Activated T-helper 1 cell treated with anti-CD3 and anti-CD28 coated beads, Interleukin-12 subunit alpha, Interleukin-12 subunit beta, Interleukin-2, Interleukin-4 antibody, amounts not matched to agents 30 ng/mL and 10 ng/mL and 1 ng/mL, durations not matched to agents 14 hours and 24 hours and 36 hours (primary cell): ENCODE measurements at regions not wholly inside any gene's neighbourhood (a gene's known extent, or its start where the extent isn't known, plus 50 kb on each side); places are given as distances from the start of the nearest gene placed in this dataset.

Source experiments
- DNase-seq: peaks from one replicate; pipeline ENCODE4 v3.0.0; 2021; ENCODE audit warnings: low spot score
- H3K27ac Mint-ChIP-seq: one replicate; pipeline ENCODE4 v1.8.0; 2021; ENCODE audit warnings: mild to moderate bottlenecking, mixed read lengths
- H3K27me3 Mint-ChIP-seq: one replicate; pipeline ENCODE4 v1.8.0; 2022; ENCODE audit warnings: mild to moderate bottlenecking, moderate library complexity, mixed read lengths; ENCODE audit not compliant: insufficient read depth
- H3K36me3 Mint-ChIP-seq: one replicate; pipeline ENCODE4 v1.8.0; 2021; ENCODE audit warnings: low read depth, mixed read lengths
- H3K4me1 Mint-ChIP-seq: one replicate; pipeline ENCODE4 v1.8.0; 2021; ENCODE audit warnings: low read depth, mixed read lengths
- H3K4me3 Mint-ChIP-seq: one replicate; pipeline ENCODE4 v1.8.0; 2021; ENCODE audit warnings: mild to moderate bottlenecking, moderate library complexity, mixed read lengths
- H3K9me3 Mint-ChIP-seq: one replicate; pipeline ENCODE4 v1.8.0; 2021; ENCODE audit warnings: mixed read lengths
- intact Hi-C: fragments of 100-400 bp; cut with micrococcal nuclease; formaldehyde crosslinking; loops from one replicate; pipeline ENCODE4 v1.15.1; 2024

DNA sequence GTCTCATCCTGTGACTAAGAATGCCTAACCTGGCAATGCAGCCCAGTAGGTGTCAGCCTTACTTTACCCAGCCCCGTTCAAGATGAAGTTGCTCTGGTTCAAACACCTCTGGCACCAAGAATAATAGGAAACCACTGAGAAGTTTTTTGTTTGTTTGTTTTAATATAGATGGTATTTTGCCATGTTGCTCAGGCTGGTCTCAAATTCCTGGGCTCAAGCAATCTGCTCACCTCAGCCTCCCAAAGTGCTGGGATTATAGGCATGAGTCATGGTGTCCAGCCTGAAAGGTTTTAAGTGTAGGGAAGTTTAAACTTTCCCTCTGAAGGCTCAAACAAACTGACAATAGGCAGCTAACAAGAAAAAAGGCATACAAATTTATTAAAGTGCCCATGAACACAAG, 51.2 kb upstream of the ABCC4 start:
- intact Hi-C loops, result no loop called here
- Mint-ChIP-seq H3K27me3 (peaks cover 6% of the 10 kb centered on the region), H3K27ac (no peak overlapping the region), H3K4me3 (no peak overlapping the region), H3K4me1 (no peaks in the 10 kb centered on the region), H3K9me3 (no peaks in the 10 kb centered on the region), H3K36me3 (no peaks in the 10 kb centered on the region)
- DNase-seq, result no peak

DNA sequence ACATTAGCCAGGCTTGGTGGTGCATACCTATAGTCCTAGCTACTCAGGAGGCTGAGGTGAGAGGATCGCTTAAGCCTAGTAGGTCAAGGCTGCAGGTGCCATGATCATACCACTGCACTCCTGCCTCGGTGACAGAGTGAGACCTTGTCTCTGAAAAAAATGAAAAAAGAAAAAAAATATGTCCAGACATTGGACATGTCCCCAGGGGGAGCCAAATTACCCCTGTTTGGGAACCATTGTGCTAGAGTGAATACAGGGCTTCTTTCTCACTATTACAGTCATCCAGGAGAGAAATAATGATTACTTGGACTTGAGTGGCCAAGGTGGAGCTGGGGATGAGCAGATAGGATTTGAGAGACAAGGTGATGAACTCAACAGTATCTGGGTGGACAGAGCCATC, 52.9 kb upstream of the ABCC4 start:
- Mint-ChIP-seq H3K27me3 (peaks cover 6% of the 10 kb centered on the region), H3K9me3 (no peaks in the 10 kb centered on the region), H3K4me3 (no peak overlapping the region), H3K27ac (no peak overlapping the region), H3K36me3 (no peaks in the 10 kb centered on the region), H3K4me1 (no peaks in the 10 kb centered on the region)
- intact Hi-C loops, result no loop called here
- DNase-seq, result no peak

DNA sequence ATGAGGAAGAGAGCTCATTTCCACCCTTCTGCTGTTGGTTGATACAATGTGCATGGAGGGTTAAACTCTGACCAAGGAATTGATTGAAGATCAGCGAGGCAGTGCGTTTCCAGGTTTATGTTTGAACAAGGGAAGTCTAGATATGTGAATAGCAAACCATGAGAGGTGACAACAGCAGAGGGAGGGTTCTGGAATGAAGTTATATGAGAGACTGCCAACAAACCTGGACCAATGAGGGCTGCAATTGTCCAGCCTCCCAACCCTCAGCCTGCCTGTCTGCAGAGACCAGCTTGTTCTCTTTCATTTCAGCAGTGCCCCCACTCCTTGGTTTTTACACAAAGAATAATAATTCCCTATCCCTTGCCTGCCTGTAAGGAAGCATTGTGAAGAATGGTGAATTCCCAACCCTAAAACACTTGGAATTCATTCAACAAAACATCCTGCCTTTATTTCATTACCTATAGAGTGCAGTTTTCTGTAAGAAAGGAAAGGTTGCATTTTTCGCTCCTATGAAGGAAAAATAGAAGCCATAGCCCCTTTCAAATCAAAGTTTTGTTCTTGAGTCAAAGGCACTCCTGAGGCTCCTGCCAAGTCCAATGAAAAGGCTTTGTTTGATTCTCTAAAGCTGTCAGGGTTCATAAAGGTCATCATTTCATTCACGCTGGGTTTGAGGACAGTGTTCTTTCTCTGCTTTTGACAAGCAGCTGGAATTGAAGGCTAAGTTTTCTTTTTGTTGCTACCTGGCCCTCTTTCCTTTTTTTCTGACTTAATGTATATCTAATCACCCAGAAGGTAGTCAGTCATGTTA, 53.6 kb upstream of the ABCC4 start:
- DNase-seq, result no peak
- no peak overlapping the region for H3K27ac Mint-ChIP-seq
- no peaks in the 10 kb centered on the region for H3K9me3 Mint-ChIP-seq
- H3K27me3 Mint-ChIP-seq, result peaks cover 6% of the 10 kb centered on the region
- H3K36me3 Mint-ChIP-seq, result no peaks in the 10 kb centered on the region
- no peak overlapping the region for H3K4me3 Mint-ChIP-seq
- intact Hi-C loops, result no loop called here
- H3K4me1 Mint-ChIP-seq, result no peaks in the 10 kb centered on the region

DNA sequence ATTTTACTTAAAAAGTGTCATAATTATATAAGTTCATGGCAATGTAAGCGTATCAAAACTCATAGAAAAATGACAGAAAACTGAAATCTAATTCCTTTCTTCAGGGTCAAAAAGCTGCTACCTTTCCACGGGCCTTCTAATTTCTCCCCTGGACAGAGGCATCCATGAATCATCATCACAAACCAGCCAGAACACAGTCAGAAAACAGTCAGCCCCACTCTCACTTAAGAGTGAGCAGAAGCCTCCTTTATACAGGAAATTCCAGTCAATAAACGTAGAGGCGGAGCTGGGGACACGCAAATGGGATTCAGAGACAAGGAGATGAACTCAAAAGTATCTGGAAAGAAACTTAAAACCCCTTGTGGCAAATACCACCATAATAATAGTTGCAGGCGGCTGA, 54.2 kb upstream of the ABCC4 start:
- DNase-seq, result no peak
- Mint-ChIP-seq H3K27ac (no peak overlapping the region), H3K27me3 (peaks cover 6% of the 10 kb centered on the region), H3K4me3 (no peak overlapping the region), H3K4me1 (no peaks in the 10 kb centered on the region), H3K36me3 (no peaks in the 10 kb centered on the region), H3K9me3 (no peaks in the 10 kb centered on the region)
- intact Hi-C loops, result no loop called here

DNA sequence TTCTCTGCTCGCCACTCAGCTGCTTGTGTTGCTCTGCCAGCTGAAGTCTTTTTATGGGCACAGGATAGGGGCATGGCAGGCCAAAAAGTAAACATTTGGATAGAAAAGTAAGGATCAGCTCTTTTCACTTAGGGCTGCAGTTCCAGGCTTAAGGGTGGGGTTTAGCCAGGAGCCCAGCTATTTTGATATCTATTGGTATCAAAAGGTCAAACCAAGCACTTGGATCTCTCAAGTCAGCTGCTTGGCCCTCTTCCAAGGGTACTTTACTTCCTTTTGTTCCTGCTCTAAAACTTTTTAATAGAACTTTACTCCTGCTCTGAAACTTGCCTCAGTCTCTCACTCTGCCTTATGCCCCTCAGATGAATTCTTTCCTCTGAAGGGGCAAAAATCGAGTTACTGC, 55.7 kb upstream of the ABCC4 start:
- Mint-ChIP-seq H3K4me3 (no peak overlapping the region), H3K9me3 (no peaks in the 10 kb centered on the region), H3K4me1 (no peaks in the 10 kb centered on the region), H3K36me3 (no peaks in the 10 kb centered on the region), H3K27ac (no peak overlapping the region), H3K27me3 (peaks cover 8% of the 10 kb centered on the region)
- DNase-seq, result no peak
- intact Hi-C loops, result no loop called here

DNA sequence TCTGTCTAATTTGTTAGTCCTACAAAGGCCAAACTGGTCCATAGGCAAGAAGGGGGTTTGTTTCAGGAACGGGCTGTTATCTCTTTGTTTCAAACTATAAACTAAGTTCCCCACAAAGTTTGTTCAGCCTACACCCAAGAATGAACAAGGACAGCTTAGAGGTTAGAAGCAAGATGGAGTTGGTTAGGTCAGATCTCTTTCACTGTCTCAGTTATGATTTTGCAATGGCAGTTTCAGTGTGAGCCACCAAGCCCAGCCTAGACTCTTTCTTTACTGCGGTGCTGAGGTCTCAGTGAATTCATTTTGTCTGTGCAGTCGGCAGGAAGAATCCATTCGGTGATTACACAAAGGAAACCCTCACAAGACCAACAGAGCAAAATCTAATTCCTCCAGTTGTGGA, 56.6 kb upstream of the ABCC4 start:
- Mint-ChIP-seq H3K4me3 (no peak overlapping the region), H3K36me3 (no peaks in the 10 kb centered on the region), H3K9me3 (no peaks in the 10 kb centered on the region), H3K4me1 (no peaks in the 10 kb centered on the region), H3K27ac (no peak overlapping the region), H3K27me3 (peaks cover 8% of the 10 kb centered on the region)
- no peak for DNase-seq
- intact Hi-C loops, result no loop called here

DNA sequence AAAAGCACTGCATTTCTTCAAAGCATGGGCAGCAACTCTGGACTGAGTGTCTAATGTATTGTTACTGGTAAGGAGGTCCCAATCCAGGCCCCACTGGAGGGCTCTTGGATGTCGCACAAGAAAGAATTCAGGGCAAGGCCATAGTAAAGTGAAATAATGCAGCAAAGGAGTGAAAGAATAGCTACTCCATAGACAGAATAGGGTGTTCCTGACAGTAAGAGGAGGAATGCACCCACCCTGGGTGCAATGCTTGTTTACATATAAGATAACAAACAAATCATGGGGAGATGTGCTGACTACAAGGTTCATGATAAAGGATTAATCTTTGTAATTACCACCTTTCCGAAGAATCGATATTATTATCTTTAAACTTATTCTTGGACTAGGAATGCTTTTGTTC, 58.8 kb upstream of the ABCC4 start:
- no peak for DNase-seq
- Mint-ChIP-seq H3K9me3 (no peaks in the 10 kb centered on the region), H3K4me1 (no peaks in the 10 kb centered on the region), H3K36me3 (no peaks in the 10 kb centered on the region), H3K4me3 (no peak overlapping the region), H3K27me3 (peaks cover 7% of the 10 kb centered on the region), H3K27ac (no peak overlapping the region)
- intact Hi-C loops, result no loop called here

DNA sequence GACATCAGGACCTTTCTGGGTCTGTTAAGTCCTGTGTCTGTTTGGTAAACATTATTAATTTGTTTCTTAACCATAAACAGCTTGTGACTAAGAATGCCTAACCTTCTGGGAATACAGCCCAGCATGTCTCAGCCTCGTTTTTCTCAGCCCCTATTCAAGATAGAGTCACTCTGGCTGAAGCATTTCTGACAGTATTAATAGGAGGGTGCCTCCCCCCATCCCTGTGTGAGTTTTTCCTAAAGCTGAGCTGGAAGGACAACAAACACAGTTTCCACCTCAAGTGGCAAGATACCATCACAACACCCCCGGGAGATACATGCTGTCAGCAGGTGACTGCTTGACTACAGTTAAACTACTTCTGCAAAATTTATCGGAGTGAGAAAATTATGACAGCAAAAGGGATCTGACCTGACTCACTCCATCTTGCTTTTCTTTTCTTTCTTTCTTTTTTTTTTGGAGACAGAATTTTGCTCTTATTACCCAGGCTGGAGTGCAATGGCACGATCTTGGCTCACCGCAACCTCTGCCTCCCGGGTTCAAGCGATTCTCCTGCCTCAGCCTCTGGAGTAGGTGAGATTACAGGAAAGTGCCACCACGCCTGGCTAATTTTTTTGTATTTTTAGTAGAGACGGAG, 59.3 kb upstream of the ABCC4 start:
- Mint-ChIP-seq H3K27ac (no peak overlapping the region), H3K36me3 (no peaks in the 10 kb centered on the region), H3K4me3 (no peak overlapping the region), H3K4me1 (no peaks in the 10 kb centered on the region), H3K9me3 (no peaks in the 10 kb centered on the region), H3K27me3 (peaks cover 2% of the 10 kb centered on the region)
- intact Hi-C loops, result no loop called here
- DNase-seq, result no peak

DNA sequence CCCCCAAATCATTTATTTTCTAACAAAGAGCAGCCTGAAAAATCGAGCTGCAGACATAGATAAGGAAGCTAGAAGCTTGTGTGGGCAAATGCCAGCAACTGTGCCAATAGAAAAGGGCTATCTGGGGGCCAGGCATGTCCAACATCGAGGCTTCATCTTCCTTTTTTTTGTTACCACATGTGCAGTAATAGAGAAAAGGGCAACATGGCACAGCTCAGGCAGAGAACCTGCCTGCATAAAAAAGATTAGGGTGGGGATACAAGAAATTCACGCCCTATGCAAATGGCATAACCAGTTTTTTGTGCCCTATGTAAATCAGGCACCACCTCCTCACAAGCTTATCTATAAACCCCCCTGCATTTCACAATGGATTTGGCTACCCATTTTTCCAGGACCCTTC, 60.4 kb upstream of the ABCC4 start:
- no peak for DNase-seq
- no peak overlapping the region for H3K27ac Mint-ChIP-seq
- H3K36me3 Mint-ChIP-seq, result no peaks in the 10 kb centered on the region
- peaks cover 2% of the 10 kb centered on the region for H3K27me3 Mint-ChIP-seq
- intact Hi-C loops, result no loop called here
- H3K9me3 Mint-ChIP-seq, result no peaks in the 10 kb centered on the region
- no peaks in the 10 kb centered on the region for H3K4me1 Mint-ChIP-seq
- no peak overlapping the region for H3K4me3 Mint-ChIP-seq

DNA sequence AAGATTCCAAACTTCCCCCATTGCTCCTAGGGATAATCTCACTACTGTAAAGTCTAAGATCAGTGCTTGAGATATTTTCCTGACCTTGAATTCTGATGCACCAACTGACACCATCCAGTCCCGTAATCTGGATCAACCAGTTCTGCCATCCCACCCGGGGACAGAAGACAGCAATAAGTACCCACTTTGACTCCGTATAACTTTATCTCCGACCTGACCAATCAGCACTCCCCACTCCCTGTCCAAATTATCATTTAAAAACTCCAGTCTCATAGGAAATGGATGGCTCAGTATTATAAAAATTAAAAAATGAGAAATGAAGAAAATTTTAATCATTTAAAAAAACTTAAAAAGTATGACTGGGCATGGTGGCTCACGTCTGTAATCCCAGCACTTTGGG, 61.4 kb upstream of the ABCC4 start:
- intact Hi-C loops, result no loop called here
- DNase-seq, result no peak
- H3K36me3 Mint-ChIP-seq, result no peaks in the 10 kb centered on the region
- H3K9me3 Mint-ChIP-seq, result no peaks in the 10 kb centered on the region
- H3K27me3 Mint-ChIP-seq, result peaks cover 2% of the 10 kb centered on the region
- no peaks in the 10 kb centered on the region for H3K4me1 Mint-ChIP-seq
- no peak overlapping the region for H3K27ac Mint-ChIP-seq
- no peak overlapping the region for H3K4me3 Mint-ChIP-seq

DNA sequence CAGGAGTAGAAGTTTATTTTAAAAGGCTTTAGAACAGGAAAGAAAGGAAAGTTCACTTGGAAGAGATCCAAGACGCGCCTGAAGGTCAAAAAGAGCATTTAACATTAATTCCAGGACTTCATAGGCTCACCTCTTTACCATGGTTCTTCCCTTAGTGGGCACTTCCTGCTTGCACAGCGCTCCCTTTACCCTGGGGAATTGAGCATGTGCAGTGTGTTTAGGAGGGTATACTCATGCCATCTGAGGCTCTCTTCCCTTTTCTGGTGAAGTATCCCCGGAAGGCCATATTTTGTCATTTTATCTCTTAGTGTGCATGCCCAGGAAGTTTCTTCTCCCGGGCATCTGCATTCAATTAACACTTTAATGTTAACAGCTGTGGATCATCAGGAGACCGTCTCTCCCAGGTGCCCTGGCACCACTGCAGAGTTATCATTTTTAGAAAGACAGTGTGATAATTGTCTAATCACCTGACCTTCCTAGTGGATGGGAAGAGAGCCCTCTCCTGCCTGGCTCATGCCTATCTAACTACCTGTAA, 66.1 kb upstream of the ABCC4 start:
- Mint-ChIP-seq H3K9me3 (no peaks in the 10 kb centered on the region), H3K36me3 (no peaks in the 10 kb centered on the region), H3K27me3 (no peaks in the 10 kb centered on the region), H3K4me1 (no peaks in the 10 kb centered on the region), H3K4me3 (no peak overlapping the region), H3K27ac (no peak overlapping the region)
- no peak for DNase-seq
- intact Hi-C loops, result no loop called here

DNA sequence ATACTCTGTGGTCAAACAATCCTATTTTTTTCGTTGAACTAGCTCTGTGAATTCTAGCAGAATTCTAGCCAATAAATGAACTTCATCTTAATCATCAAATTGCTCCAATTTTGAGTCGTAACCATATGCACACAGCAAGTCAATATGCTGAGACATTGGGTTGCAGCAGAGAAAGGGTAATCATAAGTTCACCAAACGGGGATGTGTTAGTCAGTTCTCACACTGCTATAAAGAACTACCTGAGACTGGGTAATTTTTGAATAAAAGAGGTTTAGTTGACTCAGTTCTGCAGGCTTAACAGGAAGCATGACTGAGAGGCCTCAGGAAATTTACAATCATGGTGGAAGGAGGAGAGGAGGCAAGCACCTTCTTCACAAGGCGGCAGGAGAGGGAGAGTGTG, 67.7 kb upstream of the ABCC4 start:
- intact Hi-C loops, result no loop called here
- Mint-ChIP-seq H3K27me3 (no peaks in the 10 kb centered on the region), H3K9me3 (no peaks in the 10 kb centered on the region), H3K36me3 (no peaks in the 10 kb centered on the region), H3K4me1 (no peaks in the 10 kb centered on the region), H3K4me3 (no peak overlapping the region), H3K27ac (no peak overlapping the region)
- no peak for DNase-seq

DNA sequence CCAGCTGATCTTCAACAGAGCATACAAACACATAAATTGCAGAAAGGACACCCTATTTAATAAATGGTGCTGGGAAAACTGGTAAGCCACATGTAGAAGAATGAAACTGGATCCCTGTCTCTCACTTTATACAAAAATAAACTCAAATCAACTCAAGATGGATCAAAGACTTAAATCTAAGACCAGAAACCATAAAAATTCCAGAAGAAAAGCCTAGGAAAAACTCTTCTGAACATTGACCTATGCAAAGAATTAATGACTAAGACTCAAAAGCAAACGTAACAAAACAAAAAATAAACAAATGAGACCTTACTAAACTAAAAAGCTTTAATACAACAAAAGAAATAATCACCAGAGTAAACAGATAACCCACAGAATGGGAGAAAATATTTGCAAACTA, 74.5 kb upstream of the ABCC4 start:
- DNase-seq, result no peak
- Mint-ChIP-seq H3K4me1 (no peaks in the 10 kb centered on the region), H3K27ac (no peak overlapping the region), H3K27me3 (no peaks in the 10 kb centered on the region), H3K9me3 (no peaks in the 10 kb centered on the region), H3K4me3 (no peak overlapping the region), H3K36me3 (no peaks in the 10 kb centered on the region)
- intact Hi-C loops, result no loop called here
